EL (cell line): ENCODE measurements at regions not wholly inside any gene's neighbourhood (a gene's known extent, or its start where the extent isn't known, plus 50 kb on each side); places are given as distances from the start of the nearest gene placed in this dataset.

Experiments used
- DNase-seq: peaks from one replicate; pipeline ENCODE4 v3.0.0-alpha.2; 2016

DNA sequence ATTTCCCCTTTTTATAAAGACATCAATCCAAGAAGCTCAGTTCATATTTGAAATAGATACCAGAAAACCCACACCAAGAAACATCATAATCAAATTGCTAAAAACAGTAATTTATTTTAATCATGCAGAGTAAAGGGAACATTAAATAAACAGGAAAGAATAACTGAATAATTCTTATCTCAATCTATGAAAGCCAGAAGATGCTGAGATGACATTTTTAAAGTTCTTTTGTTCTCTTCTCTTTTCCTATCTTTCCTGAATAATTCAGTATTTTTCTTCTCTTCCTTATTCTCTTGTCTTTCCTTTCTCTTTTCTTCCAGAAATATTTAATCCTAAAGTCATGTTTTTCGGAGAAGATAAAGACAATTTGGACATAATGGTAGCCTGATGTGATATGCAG lies 259.0 kb upstream of the OPRM1 start:
- no peak for DNase-seq

DNA sequence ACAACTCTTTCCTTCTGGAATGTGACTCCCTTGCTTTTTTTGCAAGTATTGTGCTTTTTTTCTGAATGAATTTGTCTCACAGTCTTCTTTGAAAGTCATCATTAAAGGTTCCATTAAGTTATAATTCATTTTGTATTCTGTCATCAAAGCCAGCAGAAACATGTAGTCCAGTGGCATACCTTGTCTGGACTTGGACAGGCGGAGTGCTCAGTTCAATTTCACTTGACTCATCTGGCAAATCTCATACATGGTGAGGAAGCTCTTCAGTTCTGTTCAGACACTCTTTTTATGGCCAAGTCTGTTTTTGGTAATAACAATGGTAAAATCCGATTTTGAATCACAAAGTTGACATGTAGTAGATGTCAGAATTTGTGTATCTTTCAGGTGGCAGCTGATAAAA lies 260.8 kb upstream of the OPRM1 start:
- no peak for DNase-seq

DNA sequence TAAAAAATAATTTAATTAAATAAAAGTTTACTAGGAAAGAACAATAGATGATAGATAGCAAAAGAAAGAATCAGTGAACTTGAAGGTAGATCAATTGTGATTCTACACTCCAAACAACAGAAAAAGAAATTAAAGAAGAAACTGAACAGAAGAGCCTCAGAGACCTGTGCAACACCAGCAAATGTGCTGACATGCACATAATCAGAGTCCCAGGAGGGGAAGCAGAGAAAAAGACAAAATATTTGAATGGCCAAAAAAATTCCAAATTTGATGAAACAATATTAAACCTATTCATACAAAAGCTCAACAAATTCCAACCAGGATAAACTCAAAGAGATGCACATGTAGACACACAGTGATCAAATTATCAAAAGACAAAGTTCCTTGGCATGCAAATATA lies 267.5 kb upstream of the OPRM1 start:
- DNase-seq: no peak

DNA sequence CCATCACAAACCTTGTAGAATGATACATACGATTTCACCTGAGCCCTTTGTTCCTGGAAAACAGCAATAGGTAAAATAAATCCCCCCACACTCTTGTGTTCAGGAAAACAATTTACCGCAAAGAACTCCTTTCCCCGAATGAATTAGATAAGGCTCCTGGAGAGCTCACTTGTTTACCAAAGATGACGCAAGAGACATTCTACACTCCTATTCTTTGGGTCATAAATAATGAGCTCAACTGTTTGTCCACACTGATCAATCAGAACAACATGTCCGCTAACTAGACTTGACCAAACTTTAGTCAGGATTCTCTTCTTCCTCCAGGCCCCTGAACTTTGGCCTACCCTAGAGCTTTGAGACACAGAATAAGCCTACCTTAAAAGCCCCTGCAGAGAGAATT lies 271.9 kb upstream of the OPRM1 start:
- no peak for DNase-seq

DNA sequence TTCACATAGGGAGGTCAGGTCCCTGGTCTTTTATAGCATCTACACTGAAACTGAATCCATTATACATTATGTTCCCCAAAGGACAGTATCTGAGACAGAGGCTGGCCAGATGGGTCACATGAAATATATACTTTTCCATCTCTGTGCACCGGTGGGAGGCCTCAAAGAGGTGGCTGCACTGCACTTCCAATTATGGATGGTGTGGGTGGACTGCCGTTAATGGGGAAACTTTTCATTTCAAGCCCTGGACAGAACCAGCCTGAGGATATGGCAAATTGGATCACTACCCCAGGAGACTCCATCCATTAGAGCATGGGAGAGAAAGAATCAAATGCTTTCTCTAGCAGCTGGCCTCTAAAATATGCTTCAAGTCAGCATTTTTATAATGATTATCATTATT lies 280.5 kb upstream of the OPRM1 start:
- no peak for DNase-seq

DNA sequence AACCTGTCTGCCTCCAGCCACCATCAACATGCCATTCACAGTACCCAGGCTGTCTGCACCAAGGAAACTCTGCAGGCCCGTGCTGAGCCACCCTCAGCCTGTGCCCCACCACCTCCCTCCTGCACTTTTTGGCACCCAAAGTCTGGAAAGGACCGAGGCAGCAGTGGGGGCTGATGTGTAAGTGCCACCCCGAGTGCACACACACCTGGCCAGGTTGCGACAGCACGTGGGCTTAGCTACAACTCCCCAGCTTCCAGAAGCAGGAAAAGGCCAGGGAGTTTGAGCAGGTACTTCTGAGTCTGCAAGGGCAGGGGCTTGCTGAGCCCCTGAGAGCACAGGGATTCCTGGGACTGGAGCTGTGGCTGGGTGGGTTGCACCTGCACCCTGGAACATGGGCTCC lies 303.3 kb upstream of the OPRM1 start:
- DNase-seq: no peak

DNA sequence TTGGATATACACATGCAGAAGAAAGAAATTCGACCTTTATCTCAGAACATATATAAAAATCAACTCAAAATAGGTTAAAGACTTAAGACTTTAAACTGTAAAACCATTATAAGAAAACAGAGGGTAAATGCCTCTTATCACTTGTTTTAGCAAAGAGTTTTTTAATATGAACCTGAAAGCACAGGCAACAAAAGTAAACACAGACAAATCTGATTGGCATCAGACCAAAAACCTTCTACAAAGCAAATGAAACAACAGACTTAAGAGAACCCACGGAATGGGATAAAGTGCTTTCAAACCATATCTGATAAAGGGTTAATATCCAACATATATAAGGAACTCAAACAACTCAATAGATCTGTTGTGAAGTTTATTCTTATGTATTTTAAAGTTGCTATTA lies 309.9 kb upstream of the OPRM1 start:
- DNase-seq: no peak

DNA sequence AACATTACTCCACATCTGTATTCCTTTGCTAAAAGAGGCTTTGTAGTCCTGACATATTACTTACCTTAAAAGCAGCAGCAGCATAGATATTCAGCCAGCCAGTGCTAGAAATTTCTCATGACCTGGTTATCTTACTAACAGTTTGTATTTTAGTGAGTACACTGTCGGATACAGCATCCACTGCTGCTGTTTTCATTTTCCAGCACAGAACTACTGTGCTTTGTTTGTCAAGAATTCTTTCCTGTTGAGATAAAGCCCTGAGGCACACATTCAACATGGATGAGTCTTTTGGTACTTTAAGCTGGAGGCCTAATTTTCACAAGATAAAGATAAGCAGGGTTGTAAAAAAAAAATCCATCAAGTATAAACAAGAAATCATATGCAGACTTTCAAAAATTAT lies 311.2 kb upstream of the OPRM1 start:
- DNase-seq: peak; percentile 12

DNA sequence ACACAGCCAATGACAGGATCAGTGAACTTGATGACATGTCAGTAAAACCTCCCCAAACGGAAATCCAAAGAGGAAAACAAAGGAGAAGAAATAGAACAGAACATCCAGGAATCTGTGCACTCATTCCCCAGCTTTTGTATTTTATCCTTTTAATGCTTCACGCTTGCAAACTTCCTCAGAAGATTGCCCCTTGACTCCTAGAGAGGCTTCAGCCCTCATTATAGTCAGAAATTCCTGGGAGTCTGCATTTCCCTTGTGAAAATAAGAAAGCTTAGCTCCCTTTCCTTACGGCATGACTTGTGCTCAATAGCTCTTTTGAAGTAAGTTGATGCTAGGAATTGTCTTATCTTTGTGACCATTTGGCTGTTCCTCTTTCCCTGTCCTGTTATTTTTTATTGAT lies 313.6 kb upstream of the OPRM1 start:
- DNase-seq: no peak

DNA sequence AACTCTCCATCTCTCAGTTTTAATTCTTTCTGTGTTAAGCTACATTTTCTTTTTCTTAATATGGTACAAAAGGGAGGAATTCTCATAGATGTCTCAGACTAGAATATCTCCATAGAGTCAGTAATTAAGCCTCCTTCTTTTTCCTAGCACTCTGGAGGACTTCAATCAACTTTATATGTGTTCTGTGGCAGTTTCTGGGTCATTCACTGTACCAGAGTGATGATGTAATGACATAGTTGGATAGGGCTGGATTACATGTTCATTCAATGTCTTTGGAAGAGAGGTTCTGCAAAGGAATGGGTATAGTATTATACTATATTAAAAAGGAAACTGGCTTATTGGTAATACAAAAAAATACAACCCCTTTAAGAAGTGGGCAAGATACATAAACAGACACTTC lies 318.3 kb upstream of the OPRM1 start:
- no peak for DNase-seq

DNA sequence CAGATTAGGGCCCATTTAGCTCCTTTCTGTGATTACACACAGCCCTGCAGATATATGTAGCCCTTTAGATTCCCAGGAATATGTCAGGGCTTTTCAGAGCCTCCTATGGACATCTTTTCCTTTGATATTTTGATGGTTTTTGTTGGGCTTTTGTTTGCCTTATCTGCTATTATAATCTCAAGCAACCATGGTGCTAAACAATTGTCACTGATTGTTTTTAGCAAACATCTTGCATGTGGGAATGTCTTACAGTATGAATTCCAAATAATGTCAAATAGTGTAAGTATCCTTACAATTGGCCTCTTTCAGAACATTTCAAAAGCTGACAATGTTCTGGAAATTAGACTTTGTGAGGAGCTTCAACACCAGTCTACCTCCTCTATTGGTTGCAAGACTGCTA lies 333.6 kb upstream of the OPRM1 start:
- DNase-seq: no peak

DNA sequence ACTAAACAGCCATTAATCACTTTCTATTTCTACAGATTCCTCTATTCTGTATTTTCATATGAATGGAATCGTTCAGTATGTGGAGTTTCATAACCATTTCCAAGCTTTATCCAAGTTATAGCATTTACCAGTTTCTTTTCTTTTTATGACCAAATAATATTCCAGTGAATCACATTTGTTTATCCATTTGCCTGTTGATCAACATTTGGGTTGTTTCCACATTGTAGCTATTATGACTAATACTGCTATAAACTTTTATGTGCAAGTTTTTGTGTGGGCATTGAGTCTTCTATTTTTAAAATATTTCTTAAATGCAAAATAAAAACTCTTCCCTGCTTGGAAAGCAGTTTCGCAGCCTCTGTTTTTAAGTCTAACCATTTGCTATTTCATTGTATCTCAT lies 336.4 kb upstream of the OPRM1 start:
- no peak for DNase-seq

DNA sequence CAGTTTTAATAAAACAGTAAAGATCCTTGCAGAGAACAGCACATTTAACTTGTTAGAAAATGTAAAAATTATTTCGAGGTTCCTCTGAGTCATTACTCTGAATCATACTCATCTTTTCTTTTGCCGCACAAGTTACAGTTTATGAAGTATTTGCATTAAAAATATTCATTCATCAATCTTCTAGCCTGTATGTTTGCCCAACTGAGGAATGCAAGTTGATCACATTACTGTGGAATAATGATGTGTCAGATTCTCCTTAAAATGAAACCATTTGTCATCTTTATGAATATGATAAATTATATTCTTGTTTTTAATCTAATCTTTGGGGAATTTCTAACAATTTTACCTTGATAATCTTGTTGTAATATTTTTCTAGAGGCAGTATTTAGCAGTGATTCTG lies 340.4 kb upstream of the OPRM1 start:
- no peak for DNase-seq

DNA sequence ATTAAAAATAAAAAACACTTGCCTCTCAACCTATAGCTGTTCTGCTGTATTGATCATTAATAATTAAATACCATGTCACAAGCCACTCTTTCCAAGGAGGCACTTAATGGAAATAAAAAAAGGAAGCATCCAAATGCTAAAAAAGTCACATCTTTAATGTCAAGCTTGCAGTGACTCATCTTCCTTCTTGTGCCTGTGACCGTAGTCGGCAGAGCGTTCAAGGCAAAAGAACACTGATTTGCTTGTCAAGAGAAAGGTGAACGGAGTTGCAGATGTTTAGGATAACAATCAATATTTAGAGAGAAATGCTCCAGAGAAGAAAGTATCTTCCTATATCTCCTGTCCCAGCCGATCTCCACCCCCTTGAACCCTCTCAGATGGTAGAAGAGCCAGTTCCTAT lies 341.0 kb upstream of the OPRM1 start:
- no peak for DNase-seq

DNA sequence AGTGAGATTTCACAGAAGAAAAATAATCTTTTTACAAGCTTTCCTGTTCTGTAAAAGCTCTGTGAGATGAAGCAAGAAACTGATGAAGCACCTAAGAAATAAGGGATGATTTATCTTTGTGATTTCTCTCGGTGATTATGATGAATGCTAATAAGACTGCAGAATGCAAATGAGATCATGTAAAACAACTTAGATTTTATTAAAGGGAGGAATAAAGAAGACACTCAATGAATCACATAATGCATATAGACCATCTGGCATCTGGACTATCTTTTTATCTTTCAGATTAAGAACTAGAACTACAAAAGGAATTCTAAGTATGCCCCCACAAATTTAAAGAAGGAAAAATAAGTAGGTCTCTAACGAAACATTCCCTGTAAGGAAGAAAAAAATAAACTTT lies 361.5 kb upstream of the OPRM1 start:
- DNase-seq: no peak

DNA sequence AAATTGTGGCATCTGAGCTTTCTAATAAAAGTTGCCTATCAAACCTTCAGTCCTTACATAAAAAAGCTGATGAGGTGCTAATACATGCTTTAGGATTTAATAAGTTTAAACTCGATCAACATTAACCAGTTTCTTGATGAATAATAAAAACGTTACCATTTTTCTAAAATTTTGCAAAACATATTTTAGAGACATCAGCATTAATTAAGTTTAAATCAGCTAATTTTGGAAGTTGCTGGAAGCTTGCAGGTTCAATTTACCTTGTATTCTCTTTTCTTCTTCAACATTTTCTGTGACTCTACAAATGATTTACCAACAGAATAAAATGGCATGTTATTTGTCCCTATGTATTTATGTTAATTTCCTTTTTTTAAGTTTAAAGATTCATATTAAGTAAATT lies 365.3 kb upstream of the OPRM1 start:
- DNase-seq: no peak

DNA sequence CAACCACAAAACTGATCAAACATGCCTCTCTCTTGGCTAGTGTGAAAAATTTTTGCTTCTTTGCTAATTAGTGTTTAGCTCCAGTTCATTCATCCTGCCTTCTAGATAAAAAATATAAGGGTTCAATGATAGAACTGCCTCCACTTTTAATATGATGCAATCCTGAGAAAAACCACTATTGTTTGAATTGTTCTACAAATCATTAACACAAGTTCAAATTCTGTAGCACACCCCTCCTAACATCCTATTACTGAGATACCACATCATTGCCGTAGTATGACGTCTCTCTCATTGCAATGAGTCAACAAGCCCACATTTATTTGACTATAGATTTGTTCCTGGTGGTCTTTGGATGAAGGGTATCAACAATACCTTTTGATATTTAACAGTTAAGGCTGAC lies 365.8 kb upstream of the OPRM1 start:
- no peak for DNase-seq

DNA sequence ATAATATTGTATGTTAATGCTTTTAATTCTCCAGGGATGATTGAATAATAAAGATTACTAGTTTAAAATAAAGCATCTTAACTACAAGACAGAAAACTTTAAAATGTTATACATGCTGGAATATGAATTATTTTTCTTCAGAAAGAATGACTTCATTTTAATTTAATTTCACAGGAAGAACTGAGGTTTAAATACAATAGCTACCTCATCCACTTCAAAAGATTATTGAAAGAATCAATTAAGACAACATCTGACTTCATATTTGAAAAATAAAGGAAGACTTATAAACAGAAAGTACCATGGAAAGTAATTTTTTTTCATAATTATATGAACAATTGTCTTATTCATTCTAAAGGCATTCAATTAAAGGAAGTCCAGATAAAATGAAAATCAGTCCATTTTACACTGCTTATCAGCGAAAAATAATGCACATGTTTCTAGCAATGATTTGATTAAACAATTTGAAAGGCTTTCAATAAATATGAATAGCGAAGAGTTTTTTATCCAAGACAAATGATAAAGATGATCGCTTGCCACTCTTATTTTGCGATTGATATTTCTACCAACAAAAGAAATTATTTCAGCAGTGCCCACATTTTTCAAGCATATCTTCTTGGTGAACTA lies 368.5 kb upstream of the OPRM1 start:
- DNase-seq: no peak

DNA sequence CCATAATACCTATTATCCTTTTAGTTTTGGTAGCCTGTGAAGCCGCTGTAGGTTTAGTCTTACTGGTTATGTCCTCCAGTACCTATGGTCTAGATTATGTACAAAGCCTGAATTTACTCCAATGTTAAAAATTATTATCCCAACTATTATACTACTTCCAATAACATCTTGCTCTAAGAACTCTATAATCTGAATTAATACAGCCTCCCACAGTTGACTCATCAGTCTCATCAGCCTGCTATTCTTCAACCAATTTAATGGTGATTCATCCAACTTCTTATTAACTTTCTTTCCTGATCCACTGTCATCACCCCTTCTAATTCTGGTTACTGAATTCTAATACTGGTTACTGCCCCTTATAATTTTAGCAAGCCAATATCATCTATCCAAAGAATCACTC lies 370.3 kb upstream of the OPRM1 start:
- DNase-seq: no peak

DNA sequence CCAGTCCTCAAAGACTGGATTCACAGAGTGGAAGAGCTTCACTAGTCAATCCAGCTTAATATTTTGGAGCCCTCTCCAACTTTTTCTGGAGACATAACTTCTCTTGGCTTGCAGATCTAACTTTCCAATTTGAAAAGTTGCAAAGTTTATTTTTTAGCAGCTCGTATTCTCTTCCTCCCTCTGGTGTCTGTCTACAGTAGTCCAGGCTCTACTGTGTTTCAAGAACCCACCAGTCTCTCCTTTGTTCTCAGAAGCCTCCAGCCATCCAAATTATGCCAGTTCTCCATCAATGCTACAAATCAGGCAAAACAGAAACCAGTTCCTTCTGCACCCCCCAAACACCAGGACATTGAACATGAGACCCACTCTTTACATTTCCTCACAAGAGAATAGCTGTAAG lies 376.1 kb upstream of the OPRM1 start:
- no peak for DNase-seq

DNA sequence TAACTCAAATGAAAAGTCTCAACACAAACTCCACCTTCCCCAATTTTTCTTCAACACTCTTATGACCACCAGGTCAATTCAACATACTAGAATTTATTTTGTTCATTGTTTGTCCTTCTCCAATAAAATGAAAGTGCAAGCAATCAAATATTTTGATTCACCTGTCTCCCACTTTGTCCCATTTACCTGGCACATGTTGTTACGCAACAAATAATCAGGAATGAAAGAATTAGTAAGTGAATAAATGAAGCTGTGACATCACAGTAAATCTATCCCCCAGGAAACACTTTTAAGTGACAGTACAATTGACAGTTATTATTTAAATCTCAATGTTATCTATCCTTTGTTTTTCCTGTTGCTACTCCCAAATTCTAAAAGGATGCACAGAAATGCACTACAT lies 393.7 kb upstream of the OPRM1 start:
- no peak for DNase-seq

DNA sequence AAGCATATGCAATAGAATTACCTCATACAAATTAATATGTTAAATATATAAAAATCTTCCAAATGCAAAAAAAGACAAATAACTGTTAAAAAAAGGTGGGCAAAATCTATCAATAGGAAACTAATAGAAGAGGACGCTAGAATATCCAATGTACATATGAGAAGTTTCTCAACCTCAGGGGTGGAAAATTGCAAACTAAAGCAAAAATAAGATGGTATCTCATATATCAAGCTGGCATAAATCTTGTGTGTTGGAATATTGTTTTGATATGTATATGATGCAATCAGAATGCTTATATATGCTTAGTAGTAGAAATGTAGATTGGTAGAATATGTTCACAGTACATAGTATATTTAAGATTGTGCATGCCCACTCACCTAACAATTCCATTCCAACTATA lies 395.0 kb upstream of the OPRM1 start:
- DNase-seq: no peak

DNA sequence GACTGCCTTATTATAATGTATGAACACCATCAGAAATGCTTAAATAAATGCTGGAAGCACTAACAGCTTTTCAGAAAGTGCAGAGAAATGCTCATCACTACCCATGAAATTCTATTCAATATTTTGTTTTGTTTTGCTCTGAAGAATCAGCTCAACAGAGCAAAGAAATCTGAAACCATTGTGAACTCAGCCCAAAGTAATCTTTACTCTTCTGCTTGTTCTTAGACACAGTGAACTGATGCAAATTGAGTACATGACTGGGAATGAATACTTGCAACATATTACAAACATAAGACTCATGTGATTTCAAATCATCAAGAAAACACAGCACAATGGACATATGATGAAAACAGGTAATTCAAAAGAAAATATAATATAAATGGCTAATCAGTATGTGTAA lies 404.6 kb upstream of the OPRM1 start:
- no peak for DNase-seq

DNA sequence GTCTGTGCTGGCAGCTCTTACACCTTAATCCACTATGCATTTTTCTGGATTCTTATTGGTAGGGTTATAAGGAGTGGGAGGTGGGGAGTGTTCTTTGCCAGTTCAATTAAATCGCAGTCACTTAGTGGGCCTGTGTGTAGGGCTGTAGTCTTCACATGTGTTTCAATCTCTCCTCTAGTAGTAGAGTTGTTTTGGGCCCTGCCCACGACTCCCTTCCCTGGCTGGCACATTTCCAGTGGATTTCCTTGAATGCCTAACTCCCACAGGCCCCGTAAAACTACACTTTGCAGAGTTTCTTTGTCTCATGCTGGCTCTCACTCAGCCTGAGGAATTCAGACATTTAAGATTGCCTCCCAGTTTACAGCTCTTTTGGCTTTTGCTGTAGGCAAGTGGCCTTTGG lies 414.0 kb upstream of the OPRM1 start:
- DNase-seq: peak; percentile 1

DNA sequence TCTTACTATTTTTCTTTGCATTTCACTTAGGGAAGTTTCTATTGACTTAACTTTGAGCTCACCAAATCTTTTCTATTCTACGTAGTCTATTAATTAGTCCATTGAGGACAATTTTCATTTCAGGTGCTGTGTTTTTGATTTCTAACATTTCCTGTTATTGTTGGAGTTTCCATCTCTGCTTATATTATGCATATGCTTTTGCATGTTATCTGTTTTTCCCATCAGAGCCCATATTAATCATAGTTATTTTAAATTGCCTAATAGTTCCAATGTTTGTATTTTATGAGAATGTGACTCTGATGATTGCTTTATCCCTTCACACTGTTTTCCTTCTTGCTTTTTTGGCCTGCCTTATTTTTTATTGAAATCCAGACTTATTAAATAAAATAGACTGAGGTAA lies 414.5 kb upstream of the OPRM1 start:
- DNase-seq: no peak

DNA sequence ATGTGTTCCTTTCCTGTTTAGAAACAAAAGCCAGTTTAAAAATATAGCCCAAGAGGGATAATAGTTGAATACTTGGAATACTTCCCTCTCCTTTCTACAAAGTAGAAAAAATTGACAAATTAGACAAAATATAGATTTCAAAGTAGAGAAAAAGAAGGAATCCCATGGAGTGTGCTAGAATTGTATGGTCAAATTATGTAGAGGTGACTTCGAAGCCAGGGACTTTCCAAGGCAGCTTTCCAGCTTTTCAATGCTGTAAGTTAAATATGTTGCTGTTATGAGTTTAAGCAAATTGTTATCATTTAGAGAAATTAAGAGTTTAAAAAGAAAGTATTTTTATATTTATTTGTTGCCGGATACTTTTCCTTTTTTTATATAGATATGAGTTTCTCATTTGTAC lies 415.5 kb upstream of the OPRM1 start:
- DNase-seq: no peak
